Activated CD4-positive, alpha-beta T cell treated with anti-CD3 and anti-CD28 coated beads, Interleukin-2, amount 10 ng/mL, durations not matched to agents 7 days and 5 days (primary cell): ENCODE measurements at regions not wholly inside any gene's neighbourhood (a gene's known extent, or its start where the extent isn't known, plus 50 kb on each side); places are given as distances from the start of the nearest gene placed in this dataset.

Experiments used
- CTCF ChIA-PET: fragments of 350-600 bp; sonication (Branson Sonifier 250); formaldehyde crosslinking; loops from one replicate; lab custom pipeline; 2021; ENCODE audit warnings: antibody characterized with exemption; lab: Charles Lee
- POLR2A ChIA-PET: fragments of 350-600 bp; sonication (Branson Sonifier 250); formaldehyde crosslinking; loops from one replicate; lab custom pipeline; 2021; ENCODE audit warnings: antibody characterized with exemption; lab: Charles Lee
- DNase-seq: peaks from one replicate; pipeline ENCODE4 v3.0.0-alpha.2; 2020
- H3K27ac Mint-ChIP-seq: one replicate; pipeline ENCODE4 v1.8.0; 2021; ENCODE audit warnings: mild to moderate bottlenecking, moderate library complexity, mixed read lengths
- H3K27me3 Mint-ChIP-seq: one replicate; pipeline ENCODE4 v1.8.0; 2021; ENCODE audit warnings: mixed read lengths
- H3K36me3 Mint-ChIP-seq: one replicate; pipeline ENCODE4 v1.8.0; 2021; ENCODE audit warnings: low read depth, mixed read lengths
- H3K4me1 Mint-ChIP-seq: one replicate; pipeline ENCODE4 v1.8.0; 2021; ENCODE audit warnings: mixed read lengths
- H3K4me3 Mint-ChIP-seq: one replicate; pipeline ENCODE4 v1.8.0; 2021; ENCODE audit warnings: mild to moderate bottlenecking, moderate library complexity, mixed read lengths
- H3K9me3 Mint-ChIP-seq: one replicate; pipeline ENCODE4 v1.8.0; 2021; ENCODE audit warnings: mixed read lengths

DNA sequence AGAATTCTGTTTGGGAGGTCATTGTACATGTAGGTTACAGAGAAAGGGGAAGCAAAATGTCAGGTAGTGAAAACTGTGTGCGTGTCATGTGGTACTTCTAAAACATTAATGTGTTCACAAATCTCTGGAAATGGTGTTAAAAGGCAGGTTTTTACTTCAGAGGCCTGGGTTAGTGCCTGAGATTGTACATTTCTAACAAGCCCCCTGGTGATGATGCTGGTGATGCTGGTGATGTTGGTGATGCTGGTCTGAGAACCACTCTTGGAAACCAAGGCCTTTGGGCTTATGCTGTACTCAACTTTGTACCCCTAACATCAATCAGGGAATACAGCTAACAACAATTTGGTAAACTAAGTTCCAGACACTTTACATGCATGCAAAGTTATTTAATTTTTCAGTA lies 187.1 kb downstream of the SCG2 start:
- CTCF ChIA-PET = no interaction called here

DNA sequence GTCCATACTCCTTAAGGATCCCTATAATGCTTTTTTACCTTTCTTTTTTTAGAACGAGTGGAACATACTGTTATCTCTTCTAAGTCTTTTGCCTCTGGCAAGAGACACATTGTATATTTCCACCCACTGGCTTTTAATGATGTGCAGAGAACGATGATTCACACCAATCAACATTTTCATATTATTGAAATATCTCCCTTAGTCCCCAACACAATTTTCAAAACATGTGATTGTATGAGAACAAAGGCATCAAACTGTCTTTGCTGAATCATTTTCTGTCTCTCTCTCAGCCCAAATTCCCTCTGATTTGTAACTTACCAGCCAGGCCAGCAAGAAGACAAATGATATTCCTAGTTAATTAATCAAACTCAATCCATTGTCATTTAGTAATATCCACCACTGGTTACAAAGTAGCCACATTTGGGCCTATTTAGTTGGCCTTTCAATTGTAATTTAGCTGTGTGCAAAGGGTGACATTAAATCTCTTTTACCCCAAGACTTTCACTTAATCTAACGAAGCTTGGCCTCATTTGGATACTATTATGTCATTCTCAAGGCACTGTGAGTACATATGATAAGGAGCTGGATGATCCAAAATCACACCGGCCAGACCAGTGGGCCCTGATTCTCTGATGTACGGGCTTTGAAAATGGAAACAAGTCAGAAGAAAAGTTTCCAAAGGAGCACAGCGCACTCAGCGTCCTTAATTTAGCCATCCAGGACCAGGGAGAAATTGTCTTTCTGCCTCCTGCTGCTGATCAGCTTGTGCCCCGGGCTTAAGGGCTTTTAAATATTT lies 185.1 kb downstream of the SCG2 start:
- Mint-ChIP-seq H3K4me3 (no peak overlapping the region), H3K9me3 (no peaks in the 10 kb centered on the region), H3K36me3 (no peaks in the 10 kb centered on the region), H3K27me3 (no peaks in the 10 kb centered on the region), H3K27ac (no peak overlapping the region), H3K4me1 (no peaks in the 10 kb centered on the region)
- ChIA-PET POLR2A (no interaction called here), CTCF (interaction anchor here (0.6 kb wide), 1 partner anchor 56 kb away, joined by 3 read pairs; no protein-coding TSS in a partner anchor)
- DNase-seq = no peak

More for the DNA sequence above, 187.1 kb downstream of the SCG2 start:
- no peak overlapping the region for H3K27ac Mint-ChIP-seq
- DNase-seq = no peak
- no peaks in the 10 kb centered on the region for H3K4me1 Mint-ChIP-seq
- POLR2A ChIA-PET = no interaction called here
- H3K36me3 Mint-ChIP-seq = no peaks in the 10 kb centered on the region
- H3K27me3 Mint-ChIP-seq = no peaks in the 10 kb centered on the region
- H3K9me3 Mint-ChIP-seq = no peaks in the 10 kb centered on the region
- no peak overlapping the region for H3K4me3 Mint-ChIP-seq

DNA sequence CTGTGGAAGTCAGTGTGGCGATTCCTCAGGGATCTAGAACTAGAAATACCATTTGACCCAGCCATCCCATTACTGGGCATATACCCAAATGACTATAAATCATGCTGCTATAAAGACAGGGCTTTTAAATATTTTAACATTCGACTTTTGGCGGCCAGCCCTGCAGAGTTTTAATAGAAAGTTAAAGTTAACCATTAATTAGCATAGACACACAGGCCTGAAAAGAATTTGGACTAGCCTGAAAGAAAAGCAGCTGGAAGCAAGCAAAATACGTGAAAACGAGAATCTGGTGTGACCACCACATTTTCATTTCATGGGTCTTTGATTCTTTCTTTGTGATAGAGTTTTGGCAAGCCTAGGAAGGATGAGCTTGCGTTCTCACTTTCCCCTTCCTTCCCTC lies 184.0 kb downstream of the SCG2 start:
- CTCF ChIA-PET = no interaction called here
- no peaks in the 10 kb centered on the region for H3K27me3 Mint-ChIP-seq
- POLR2A ChIA-PET = no interaction called here
- no peak overlapping the region for H3K27ac Mint-ChIP-seq
- no peaks in the 10 kb centered on the region for H3K9me3 Mint-ChIP-seq
- no peaks in the 10 kb centered on the region for H3K4me1 Mint-ChIP-seq
- DNase-seq = no peak
- H3K36me3 Mint-ChIP-seq = no peaks in the 10 kb centered on the region
- no peak overlapping the region for H3K4me3 Mint-ChIP-seq

DNA sequence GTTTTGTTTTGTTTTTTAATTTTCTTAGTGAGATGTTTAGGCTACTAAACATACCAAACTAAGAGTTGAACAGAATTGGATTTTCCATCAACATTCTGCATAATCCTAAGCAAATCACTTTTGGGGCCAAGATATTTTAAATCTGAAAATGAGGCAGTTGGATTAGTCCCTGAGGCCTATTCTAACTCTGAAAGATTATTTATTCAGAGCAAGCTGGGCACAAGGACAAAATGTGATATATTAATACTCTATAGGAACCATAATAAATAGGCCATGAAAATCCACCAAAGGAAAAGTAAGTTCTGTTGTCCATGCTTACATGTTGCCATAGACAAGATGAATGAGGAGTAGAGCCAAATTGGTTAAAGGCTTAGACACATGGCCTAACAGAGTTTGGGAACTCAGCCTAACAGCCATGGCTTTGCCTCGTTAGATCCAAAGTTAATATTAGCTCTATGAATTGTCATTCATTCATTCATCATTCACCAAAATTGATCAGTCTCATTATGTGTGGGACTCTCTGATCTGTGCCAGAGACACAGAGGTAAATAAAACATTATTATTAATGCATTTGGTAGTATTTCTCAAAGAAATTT lies 183.5 kb downstream of the SCG2 start:
- Mint-ChIP-seq H3K36me3 (no peaks in the 10 kb centered on the region), H3K9me3 (no peaks in the 10 kb centered on the region), H3K27ac (no peak overlapping the region), H3K4me1 (no peaks in the 10 kb centered on the region), H3K4me3 (no peak overlapping the region), H3K27me3 (no peaks in the 10 kb centered on the region)
- ChIA-PET CTCF (no interaction called here), POLR2A (no interaction called here)
- no peak for DNase-seq

DNA sequence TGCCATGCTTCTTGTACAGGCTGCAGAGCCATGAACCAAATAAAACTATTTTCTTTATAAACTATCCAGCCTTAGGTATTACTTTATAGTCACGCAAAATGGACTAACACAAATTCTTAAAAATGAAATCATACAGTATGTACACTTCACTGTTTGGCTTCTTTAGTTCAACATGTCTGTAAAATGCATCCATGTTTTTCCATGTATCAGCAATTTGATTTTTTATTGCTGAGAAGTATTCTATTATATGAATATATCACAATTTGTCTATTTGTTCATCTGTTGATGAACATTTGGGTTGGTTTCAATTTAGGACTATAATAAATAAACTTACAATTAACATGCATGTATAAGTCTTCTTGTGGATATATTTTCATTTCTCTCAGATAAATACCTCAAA lies 182.1 kb downstream of the SCG2 start:
- Mint-ChIP-seq H3K9me3 (no peaks in the 10 kb centered on the region), H3K4me1 (no peaks in the 10 kb centered on the region)

DNA sequence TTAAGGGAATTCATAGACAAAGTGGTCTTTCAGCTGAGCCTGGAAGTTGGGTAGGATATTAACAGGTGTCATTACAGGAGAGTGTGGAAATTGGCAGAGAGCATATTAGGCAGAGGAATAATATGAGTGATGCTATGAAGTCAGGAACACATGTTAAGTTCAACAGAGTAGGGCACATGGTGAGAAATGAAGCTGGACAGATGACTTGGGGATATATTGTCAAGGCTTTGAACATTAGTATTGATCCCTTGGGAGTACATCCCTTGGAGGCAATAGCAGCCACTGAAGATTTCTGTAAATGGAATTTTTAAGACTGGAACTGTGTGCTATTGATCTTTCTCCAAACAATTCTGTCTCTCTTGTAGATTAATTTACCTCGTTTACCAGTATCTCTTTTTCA lies 170.7 kb downstream of the SCG2 start:
- Mint-ChIP-seq H3K27me3 (no peaks in the 10 kb centered on the region), H3K27ac (no peak overlapping the region), H3K4me3 (no peak overlapping the region), H3K4me1 (no peaks in the 10 kb centered on the region), H3K36me3 (no peaks in the 10 kb centered on the region), H3K9me3 (no peaks in the 10 kb centered on the region)
- DNase-seq = no peak
- ChIA-PET CTCF (no interaction called here), POLR2A (no interaction called here)

More for the DNA sequence above, 182.1 kb downstream of the SCG2 start:
- no peak overlapping the region for H3K27ac Mint-ChIP-seq
- ChIA-PET POLR2A (no interaction called here), CTCF (no interaction called here)
- no peak for DNase-seq
- H3K36me3 Mint-ChIP-seq = no peaks in the 10 kb centered on the region
- H3K4me3 Mint-ChIP-seq = no peak overlapping the region
- no peaks in the 10 kb centered on the region for H3K27me3 Mint-ChIP-seq

DNA sequence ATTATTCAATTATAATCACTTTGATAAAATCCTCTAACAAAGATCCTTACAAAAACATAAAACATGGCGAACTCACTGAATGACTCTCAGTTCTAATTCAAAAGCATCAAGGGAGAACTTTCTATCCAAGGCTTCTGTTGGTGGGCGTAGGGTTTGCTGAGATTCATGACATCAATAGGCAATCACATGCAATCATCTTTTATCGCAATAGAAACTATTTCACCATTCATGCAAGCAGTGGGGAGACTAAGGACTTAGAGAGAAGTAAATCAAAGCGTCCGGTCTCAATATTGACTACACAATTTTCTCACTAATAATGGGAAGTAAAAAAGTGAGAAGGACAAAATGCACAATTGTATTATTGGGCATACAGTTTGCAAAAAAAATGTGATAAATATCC lies 168.7 kb downstream of the SCG2 start:
- H3K4me3 Mint-ChIP-seq = no peak overlapping the region
- no peaks in the 10 kb centered on the region for H3K36me3 Mint-ChIP-seq
- H3K27me3 Mint-ChIP-seq = no peaks in the 10 kb centered on the region
- H3K4me1 Mint-ChIP-seq = no peaks in the 10 kb centered on the region
- H3K9me3 Mint-ChIP-seq = no peaks in the 10 kb centered on the region
- DNase-seq = no peak
- ChIA-PET CTCF (no interaction called here), POLR2A (no interaction called here)
- no peak overlapping the region for H3K27ac Mint-ChIP-seq

DNA sequence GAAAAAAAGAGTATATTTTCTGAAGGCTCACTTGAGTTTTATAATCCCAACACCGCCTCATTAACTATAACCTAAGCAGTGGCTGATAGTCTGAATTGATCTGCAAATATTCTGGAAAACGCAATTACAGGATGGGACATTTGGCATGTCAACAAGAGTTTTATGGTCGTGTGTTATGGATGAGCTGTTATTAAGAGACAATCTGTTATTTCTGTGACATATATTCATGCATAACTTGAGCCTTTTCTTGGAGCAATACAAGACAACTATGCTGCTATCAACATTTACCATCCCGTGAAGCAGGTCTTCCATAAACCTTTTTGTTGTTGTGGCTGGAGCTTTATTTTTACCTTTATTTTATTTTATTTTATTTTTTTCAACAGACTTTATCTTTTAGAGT lies 164.4 kb downstream of the SCG2 start:
- no peak for DNase-seq
- ChIA-PET CTCF (no interaction called here), POLR2A (no interaction called here)
- H3K4me3 Mint-ChIP-seq = no peak overlapping the region
- no peak overlapping the region for H3K27ac Mint-ChIP-seq
- H3K4me1 Mint-ChIP-seq = no peaks in the 10 kb centered on the region
- no peaks in the 10 kb centered on the region for H3K36me3 Mint-ChIP-seq
- H3K27me3 Mint-ChIP-seq = no peaks in the 10 kb centered on the region
- H3K9me3 Mint-ChIP-seq = no peaks in the 10 kb centered on the region

DNA sequence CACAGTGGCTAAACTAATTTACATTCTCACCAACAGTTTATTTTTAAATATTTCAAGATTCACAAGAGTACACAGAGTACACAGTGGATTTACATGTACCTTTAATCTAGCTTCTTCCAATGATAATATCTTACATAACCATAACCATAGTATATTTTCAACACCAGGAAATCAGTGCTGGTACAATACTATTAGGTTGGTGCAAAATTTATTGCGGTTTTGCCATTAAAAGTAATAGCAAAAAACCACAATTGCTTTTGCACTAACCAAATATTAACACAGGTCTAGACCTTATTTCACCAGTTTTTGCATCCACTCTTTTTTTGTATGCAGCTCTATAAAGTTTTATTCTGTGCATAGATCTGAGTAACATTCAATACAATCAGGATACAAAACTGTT lies 163.0 kb downstream of the SCG2 start:
- CTCF ChIA-PET = no interaction called here
- no peak overlapping the region for H3K27ac Mint-ChIP-seq
- H3K36me3 Mint-ChIP-seq = no peaks in the 10 kb centered on the region
- POLR2A ChIA-PET = no interaction called here
- DNase-seq = no peak
- no peaks in the 10 kb centered on the region for H3K9me3 Mint-ChIP-seq
- H3K27me3 Mint-ChIP-seq = no peaks in the 10 kb centered on the region
- H3K4me1 Mint-ChIP-seq = no peaks in the 10 kb centered on the region
- no peak overlapping the region for H3K4me3 Mint-ChIP-seq

DNA sequence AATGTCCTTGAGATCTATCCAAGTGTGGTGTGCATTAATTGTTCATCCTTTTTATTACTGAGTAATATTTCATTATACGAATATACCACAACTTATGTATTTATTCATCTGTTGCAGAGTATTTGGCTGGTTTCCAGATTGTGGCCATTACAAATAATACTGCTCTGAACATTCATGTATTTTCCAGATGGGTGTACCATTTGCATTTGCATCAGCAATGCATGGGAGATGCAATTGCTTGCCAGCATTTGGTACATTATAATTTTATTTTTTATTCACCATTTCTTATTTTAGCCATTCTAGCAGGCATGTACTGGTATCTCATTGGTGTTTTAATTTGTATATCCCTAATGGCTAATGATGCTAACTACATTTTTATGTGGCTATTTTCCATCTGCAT lies 162.4 kb downstream of the SCG2 start:
- no peak overlapping the region for H3K4me3 Mint-ChIP-seq
- ChIA-PET CTCF (no interaction called here), POLR2A (no interaction called here)
- no peaks in the 10 kb centered on the region for H3K27me3 Mint-ChIP-seq
- no peaks in the 10 kb centered on the region for H3K9me3 Mint-ChIP-seq
- no peak overlapping the region for H3K27ac Mint-ChIP-seq
- no peaks in the 10 kb centered on the region for H3K4me1 Mint-ChIP-seq
- H3K36me3 Mint-ChIP-seq = no peaks in the 10 kb centered on the region
- DNase-seq = no peak

DNA sequence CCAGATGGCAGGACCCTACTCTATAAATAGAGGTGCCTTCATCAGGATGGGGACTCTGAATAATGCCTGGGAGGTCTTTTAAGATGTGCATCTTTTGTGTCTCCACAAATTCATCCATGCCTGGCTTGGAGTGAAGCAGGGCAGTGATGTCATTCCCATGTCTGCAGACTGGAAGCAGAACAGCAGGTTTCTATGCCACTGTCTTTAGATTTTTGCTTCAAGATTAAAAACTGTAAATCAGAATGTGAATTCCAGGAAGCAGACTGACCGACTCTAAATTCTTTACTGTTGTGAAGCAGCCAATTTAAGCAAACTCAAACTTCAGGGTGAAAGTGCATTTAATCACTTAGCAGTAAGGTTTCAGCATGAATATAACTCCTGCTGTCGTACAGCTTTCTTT lies 159.3 kb downstream of the SCG2 start:
- ChIA-PET POLR2A (no interaction called here), CTCF (no interaction called here)
- Mint-ChIP-seq H3K27me3 (no peaks in the 10 kb centered on the region), H3K9me3 (no peaks in the 10 kb centered on the region), H3K27ac (no peak overlapping the region), H3K4me3 (no peak overlapping the region), H3K36me3 (no peaks in the 10 kb centered on the region), H3K4me1 (no peaks in the 10 kb centered on the region)
- no peak for DNase-seq

DNA sequence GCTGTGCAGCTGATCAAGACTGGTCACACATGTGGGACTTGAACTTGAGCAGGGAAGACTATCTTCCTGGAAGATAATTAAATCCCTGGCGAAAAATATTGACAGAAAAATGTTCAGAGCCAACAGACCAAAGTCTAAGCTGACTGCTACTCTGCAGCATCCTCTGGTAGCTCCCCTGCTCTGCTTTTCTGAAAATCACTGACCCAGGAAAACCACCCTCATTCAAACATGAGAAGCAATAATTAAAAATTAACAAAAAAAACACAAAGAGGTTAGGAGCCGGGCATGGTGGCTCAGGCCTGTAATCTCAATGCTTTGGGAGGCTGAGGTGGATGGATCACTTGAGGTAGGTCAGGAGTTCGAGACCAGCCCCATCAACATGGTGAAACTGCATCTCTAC lies 151.9 kb downstream of the SCG2 start:
- no peaks in the 10 kb centered on the region for H3K36me3 Mint-ChIP-seq
- POLR2A ChIA-PET = no interaction called here
- H3K27ac Mint-ChIP-seq = no peak overlapping the region
- CTCF ChIA-PET = no interaction called here
- H3K27me3 Mint-ChIP-seq = no peaks in the 10 kb centered on the region
- DNase-seq = no peak
- H3K4me1 Mint-ChIP-seq = no peaks in the 10 kb centered on the region
- H3K9me3 Mint-ChIP-seq = no peaks in the 10 kb centered on the region
- no peak overlapping the region for H3K4me3 Mint-ChIP-seq

DNA sequence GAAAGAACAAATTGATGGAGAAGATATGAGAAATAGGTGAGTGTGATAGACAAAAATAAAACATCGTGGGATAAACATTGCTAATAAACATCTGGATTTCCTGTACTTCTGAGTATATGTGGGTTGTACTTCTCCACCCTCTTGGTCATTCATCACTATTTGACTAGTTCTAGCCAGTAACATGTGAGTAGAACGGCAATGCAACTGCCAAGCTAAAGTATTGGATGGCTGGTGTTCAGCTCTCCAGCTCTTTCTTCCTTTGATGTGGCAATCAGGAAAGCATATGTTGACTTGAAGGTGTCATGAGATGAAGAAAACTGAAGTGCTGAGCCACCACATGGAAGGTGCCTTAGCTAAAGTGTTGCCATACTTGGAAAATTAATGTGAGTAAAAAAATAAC lies 144.9 kb downstream of the SCG2 start:
- DNase-seq = no peak
- Mint-ChIP-seq H3K27me3 (no peaks in the 10 kb centered on the region), H3K36me3 (no peaks in the 10 kb centered on the region), H3K4me3 (no peak overlapping the region), H3K27ac (no peak overlapping the region), H3K4me1 (no peaks in the 10 kb centered on the region), H3K9me3 (no peaks in the 10 kb centered on the region)
- ChIA-PET CTCF (no interaction called here), POLR2A (interaction anchor here (0.7 kb wide), 1 partner anchor 11 kb away, joined by 3 read pairs; no protein-coding TSS in a partner anchor)
